HCT116 (cell line): ENCODE measurements at regions not wholly inside any gene's neighbourhood (a gene's known extent, or its start where the extent isn't known, plus 50 kb on each side); places are given as distances from the start of the nearest gene placed in this dataset.

ENCODE experiments used
- ATAC-seq: fragments of 200-7000 bp; cut with Tn5 transposase; 2 replicates; pipeline ENCODE4 v1.9.1; 2020; ENCODE audit warnings: mild to moderate bottlenecking, moderate library complexity
- BruUV-seq: library from RNA; stranded (reverse); fragments of 400-500 nt; replicated peaks from 2 replicates; lab custom pipeline; 2021; lab: Mats Ljungman, UMichigan
- CTCF ChIA-PET: fragments of 300-600 bp; sonication (Branson Sonifier 250); formaldehyde crosslinking; loops from one replicate; lab custom pipeline; 2021; ENCODE audit warnings: antibody characterized with exemption; lab: Charles Lee
- POLR2A ChIA-PET: fragments of 300-600, 350-600 bp; sonication (Branson Sonifier 250); formaldehyde crosslinking; loops from one replicate; lab custom pipeline; 2021; ENCODE audit warnings: antibody characterized with exemption; lab: Charles Lee
- RAD21 ChIA-PET, 2 experiments: fragments of 300-600 bp; sonication (Branson Sonifier 250); formaldehyde crosslinking; loops; one replicate each; lab custom pipeline; 2023; ENCODE audit warnings: low total read pairs in 2 of 2; ENCODE audit not compliant: uncharacterized antibody in 2 of 2, unreplicated experiment in 2 of 2, low non-redundant PET in 1 of 2; lab: Charles Lee
- DNase-seq: peaks from one replicate; pipeline ENCODE4 v3.0.0-alpha.2; 2010; ENCODE audit warnings: low read depth, low spot score
- H2AFZ ChIP-seq: fragments of 200-600 bp; shearing (Covaris generic), sonication (generic); 2 replicates; pipeline ENCODE4 v1.6.1; 2017; ENCODE audit warnings: low read depth, mixed run types, mixed read lengths, antibody characterized with exemption, low read length; ENCODE audit not compliant: poor library complexity, severe bottlenecking
- H3K27ac ChIP-seq: 2 replicates; pipeline ENCODE4 v1.5.1; 2012; ENCODE audit warnings: low read depth, low read length
- H3K27me3 ChIP-seq: fragments of 200-600 bp; sonication (generic); 2 replicates; pipeline ENCODE4 v1.6.1; 2016; ENCODE audit warnings: mixed run types, low read length, mixed read lengths; ENCODE audit not compliant: insufficient read depth
- H3K36me3 ChIP-seq, 2 experiments: fragments of 200-500 bp in 1 of 2; fragments of 200-600 bp in 1 of 2; sonication (Bioruptor generic) in 1 of 2; sonication (generic) in 1 of 2; 2 replicates each; pipeline versions ENCODE4 v1.5.1 to v1.6.1; 2014 to 2016; ENCODE audit warnings: low read length in 2 of 2, inconsistent platforms in 1 of 2, mixed read lengths in 1 of 2, mixed run types in 1 of 2; ENCODE audit not compliant: insufficient read depth in 2 of 2, control insufficient read depth in 1 of 2
- H3K4me1 ChIP-seq, 2 experiments: fragments of 200-600 bp in 1 of 2; sonication (generic) in 1 of 2; 2 replicates each; pipeline versions ENCODE4 v1.5.1 to v1.6.1; 2012 to 2017; ENCODE audit warnings: low read length in 2 of 2, inconsistent platforms in 1 of 2, mild to moderate bottlenecking in 1 of 2, mixed read lengths in 1 of 2, mixed run types in 1 of 2, moderate library complexity in 1 of 2; ENCODE audit not compliant: insufficient read depth in 2 of 2, control insufficient read depth in 1 of 2
- H3K4me2 ChIP-seq: fragments of 200-600 bp; sonication (generic); 2 replicates; pipeline ENCODE4 v1.6.1; 2017; ENCODE audit warnings: mixed run types, low read length, mixed read lengths
- H3K4me3 ChIP-seq, 2 experiments: fragments of 200-600 bp in 1 of 2; sonication (generic) in 1 of 2; replicated peaks in 1 of 2; 2 replicates each; pipeline ENCODE4 v1.5.1; 2011 to 2016; ENCODE audit warnings: low read length in 2 of 2, control low read depth in 1 of 2, low read depth in 1 of 2, mild to moderate bottlenecking in 1 of 2, mixed read lengths in 1 of 2, mixed run types in 1 of 2
- H3K79me2 ChIP-seq: fragments of 200-600 bp; sonication (generic); 2 replicates; pipeline ENCODE4 v1.6.1; 2017; ENCODE audit warnings: mild to moderate bottlenecking, mixed run types, low read length, moderate library complexity, mixed read lengths; ENCODE audit not compliant: insufficient read depth
- H3K9ac ChIP-seq: fragments of 200-600 bp; sonication (generic); 2 replicates; pipeline ENCODE4 v1.6.1; 2016; ENCODE audit warnings: low read length, mixed read lengths
- H3K9me2 ChIP-seq: fragments of 200-600 bp; sonication (generic), shearing (Covaris generic); 2 replicates; pipeline ENCODE4 v1.6.1; 2017; ENCODE audit warnings: mixed run types, mild to moderate bottlenecking, moderate library complexity; ENCODE audit not compliant: insufficient read depth
- H3K9me3 ChIP-seq, 2 experiments: fragments of 200-500 bp in 1 of 2; fragments of 200-600 bp in 1 of 2; sonication (Bioruptor generic) in 1 of 2; sonication (generic) in 1 of 2; 2 replicates each; pipeline ENCODE4 v1.6.1; 2014 to 2017; ENCODE audit warnings: low read length in 2 of 2, mixed read lengths in 2 of 2, inconsistent platforms in 1 of 2, low read depth in 1 of 2, mild to moderate bottlenecking in 1 of 2, mixed run types in 1 of 2, moderate library complexity in 1 of 2; ENCODE audit not compliant: control insufficient read depth in 1 of 2, insufficient read depth in 1 of 2
- H4K20me1 ChIP-seq: fragments of 200-600 bp; sonication (generic), shearing (Covaris generic); 2 replicates; pipeline ENCODE4 v1.6.1; 2017; ENCODE audit warnings: mixed run types, mild to moderate bottlenecking, moderate library complexity; ENCODE audit not compliant: insufficient read depth
- CBX3 ChIP-seq: IDR thresholded peaks from 2 replicates; pipeline ENCODE4 v1.6.1; 2012; ENCODE audit warnings: low read depth
- CTCF ChIP-seq, 3 experiments: fragments of 200-600 bp in 1 of 3; sonication (generic) in 1 of 3; IDR thresholded peaks in 2 of 3; conservative IDR thresholded peaks in 1 of 3; 2 replicates each; pipeline ENCODE4 v1.5.1; 2012 to 2017; ENCODE audit warnings: low read depth in 2 of 3, low read length in 2 of 3, antibody characterized with exemption in 1 of 3, borderline replicate concordance in 1 of 3, control low read depth in 1 of 3, mild to moderate bottlenecking in 1 of 3, mixed read lengths in 1 of 3, mixed run types in 1 of 3, moderate library complexity in 1 of 3; ENCODE audit not compliant: insufficient read depth in 1 of 3
- EGR1 ChIP-seq: IDR thresholded peaks from 2 replicates; pipeline ENCODE4 v1.6.1; 2012; ENCODE audit warnings: low read depth
- ELF1 ChIP-seq: IDR thresholded peaks from 2 replicates; pipeline ENCODE4 v1.6.1; 2012; ENCODE audit warnings: low read depth, borderline replicate concordance
- EZH2 ChIP-seq: fragments of 200-600 bp; sonication (generic); IDR thresholded peaks from 2 replicates; pipeline ENCODE4 v1.6.1; 2017; ENCODE audit warnings: antibody characterized with exemption, mixed run types
- EZH2phosphoT487 ChIP-seq: fragments of 200-600 bp; IDR thresholded peaks from 2 replicates; pipeline ENCODE4 v1.6.1; 2018; ENCODE audit warnings: antibody characterized with exemption, borderline replicate concordance
- JUND ChIP-seq: IDR thresholded peaks from 2 replicates; pipeline ENCODE4 v1.6.1; 2012
- MAX ChIP-seq: IDR thresholded peaks from 2 replicates; pipeline ENCODE4 v1.6.1; 2012
- SIN3A ChIP-seq: IDR thresholded peaks from 2 replicates; pipeline ENCODE4 v1.6.1; 2012; ENCODE audit warnings: low read depth
- TCF7L2 ChIP-seq: IDR thresholded peaks from 2 replicates; pipeline ENCODE4 v1.7.0; 2011; ENCODE audit warnings: borderline replicate concordance, inconsistent platforms; ENCODE audit not compliant: insufficient read depth, insufficient read length; ENCODE audit errors: extremely low read depth
- intact Hi-C: fragments of 100-400 bp; cut with micrococcal nuclease; formaldehyde crosslinking; loops from 2 replicates; pipeline ENCODE4 v1.10.0; 2022

- RAD21 ChIA-PET = no interaction called here
- Histone ChIP-seq H2AFZ (no peak overlapping the region), H3K4me3 (no peak overlapping the region), H3K79me2 (no peaks in the 10 kb centered on the region), H3K27ac (no peak overlapping the region), H3K9me2 (no peaks in the 10 kb centered on the region), H3K27me3 (no peaks in the 10 kb centered on the region), H3K4me1 (no peaks in the 10 kb centered on the region), H3K36me3 (no peaks in the 10 kb centered on the region), H3K4me2 (no peak overlapping the region), H3K9ac (no peak overlapping the region), H4K20me1 (no peaks in the 10 kb centered on the region), H3K9me3 (no peaks in the 10 kb centered on the region)
- no peak for TF ChIP-seq CTCF (IDR thresholded peaks at IDR 0.05 in 2 of 3, conservative IDR thresholded peaks at IDR 0.05 in 1 of 3; ENCODE audit: borderline replicate concordance in 1 of 3, insufficient read depth in 1 of 3, low read depth in 2 of 3, low read length in 2 of 3)
- no peak for TF ChIP-seq EGR1
- no peak for TF ChIP-seq CBX3
- no peak for TF ChIP-seq TCF7L2
- TF ChIP-seq JUND = no peak
- TF ChIP-seq EZH2phosphoT487 = no peak
- no peak for TF ChIP-seq SIN3A
- TF ChIP-seq MAX = no peak
- no peak for TF ChIP-seq EZH2
- no peak for TF ChIP-seq ELF1
- intact Hi-C loops = no loop called here
- no TSS peak for BruUV-seq
- no peak for DNase-seq
- ATAC-seq = no peak
- POLR2A ChIA-PET = no interaction called here
- CTCF ChIA-PET = no interaction called here
Observed at GRCh38 chr5:116861097-116861496, 286.5 kb upstream of the SEMA6A start.
